B cell (primary cell): ENCODE measurements at regions not wholly inside any gene's neighbourhood (a gene's known extent, or its start where the extent isn't known, plus 50 kb on each side); places are given as distances from the start of the nearest gene placed in this dataset.

Experiments
- EZH2 ChIP-seq: IDR thresholded peaks from 2 replicates; pipeline ENCODE4 v1.6.1; 2012; ENCODE audit warnings: borderline replicate concordance, low read depth, mild to moderate bottlenecking, moderate library complexity, low read length; ENCODE audit not compliant: insufficient read depth, poor library complexity, severe bottlenecking
- TF ChIP-seq, protein P1 (sequence below): fragments of 200-600 bp; IDR thresholded peaks from one replicate; pipeline ENCODE4 v1.8.0; 2022; ENCODE audit warnings: antibody characterized with exemption, mild to moderate bottlenecking

DNA sequence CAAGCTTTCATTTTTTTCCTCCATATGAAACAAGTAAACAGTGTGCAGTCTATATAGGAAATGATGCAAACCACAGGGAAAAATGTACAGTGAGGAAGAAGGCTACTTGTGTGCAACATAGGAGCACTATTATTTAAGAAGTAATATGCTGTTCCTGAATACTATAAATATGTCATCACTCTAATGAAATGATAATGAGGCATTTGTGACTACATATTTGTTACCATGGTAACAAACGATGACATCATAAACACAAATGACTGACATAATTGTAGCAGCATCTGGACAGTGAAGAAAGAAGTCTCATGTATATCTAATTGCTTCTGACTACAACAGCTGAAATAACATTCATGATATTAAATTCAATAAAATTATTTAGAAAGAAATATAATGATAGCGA, 164.8 kb downstream of the C7orf25 start:
- TF ChIP-seq, protein P1, sequence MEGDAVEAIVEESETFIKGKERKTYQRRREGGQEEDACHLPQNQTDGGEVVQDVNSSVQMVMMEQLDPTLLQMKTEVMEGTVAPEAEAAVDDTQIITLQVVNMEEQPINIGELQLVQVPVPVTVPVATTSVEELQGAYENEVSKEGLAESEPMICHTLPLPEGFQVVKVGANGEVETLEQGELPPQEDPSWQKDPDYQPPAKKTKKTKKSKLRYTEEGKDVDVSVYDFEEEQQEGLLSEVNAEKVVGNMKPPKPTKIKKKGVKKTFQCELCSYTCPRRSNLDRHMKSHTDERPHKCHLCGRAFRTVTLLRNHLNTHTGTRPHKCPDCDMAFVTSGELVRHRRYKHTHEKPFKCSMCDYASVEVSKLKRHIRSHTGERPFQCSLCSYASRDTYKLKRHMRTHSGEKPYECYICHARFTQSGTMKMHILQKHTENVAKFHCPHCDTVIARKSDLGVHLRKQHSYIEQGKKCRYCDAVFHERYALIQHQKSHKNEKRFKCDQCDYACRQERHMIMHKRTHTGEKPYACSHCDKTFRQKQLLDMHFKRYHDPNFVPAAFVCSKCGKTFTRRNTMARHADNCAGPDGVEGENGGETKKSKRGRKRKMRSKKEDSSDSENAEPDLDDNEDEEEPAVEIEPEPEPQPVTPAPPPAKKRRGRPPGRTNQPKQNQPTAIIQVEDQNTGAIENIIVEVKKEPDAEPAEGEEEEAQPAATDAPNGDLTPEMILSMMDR = no peak
- no peak for TF ChIP-seq EZH2
